Kasumi-1 (cell line): ENCODE measurements at regions not wholly inside any gene's neighbourhood (a gene's known extent, or its start where the extent isn't known, plus 50 kb on each side); places are given as distances from the start of the nearest gene placed in this dataset.

Experiments
- DNase-seq, 2 experiments: peaks; one replicate each; lab custom pipeline; 2025; lab: John Stamatoyannopoulos, UW

GRCh38 chr3:157718800-157719199 lies 215.6 kb upstream of the VEPH1 start:
- no peak for DNase-seq

GRCh38 chr3:157713101-157713500 lies 209.9 kb upstream of the VEPH1 start:
- DNase-seq: no peak

- DNase-seq: no peak
Measured at GRCh38 chr3:157705258-157705657, 202.0 kb upstream of the VEPH1 start.

- DNase-seq: peak in 1 of 2 experiments; percentile 2
Measured at GRCh38 chr3:157700405-157700804, 197.2 kb upstream of the VEPH1 start.

GRCh38 chr3:157695586-157695985 lies 192.4 kb upstream of the VEPH1 start:
- no peak for DNase-seq

- DNase-seq: no peak
Measured at GRCh38 chr3:157695103-157695502, 191.9 kb upstream of the VEPH1 start.

- no peak for DNase-seq
Measured at GRCh38 chr3:157693762-157694161, 190.5 kb upstream of the VEPH1 start.

- DNase-seq: no peak
Measured at GRCh38 chr3:157692468-157692867, 189.3 kb upstream of the VEPH1 start.

- DNase-seq: no peak
Measured at GRCh38 chr3:157683668-157684067, 180.5 kb upstream of the VEPH1 start.

- DNase-seq: no peak
Measured at GRCh38 chr3:157672061-157672460, 168.8 kb upstream of the VEPH1 start.

- DNase-seq: no peak
Measured at GRCh38 chr3:157671656-157672055, 168.4 kb upstream of the VEPH1 start.

- DNase-seq: no peak
Measured at GRCh38 chr3:157669416-157669815, 166.2 kb upstream of the VEPH1 start.

- peak; percentile 20 to 46 for DNase-seq
Measured at GRCh38 chr3:157667493-157667892, 164.3 kb upstream of the VEPH1 start.

GRCh38 chr3:157662171-157662570 lies 159.0 kb upstream of the VEPH1 start:
- no peak for DNase-seq

- DNase-seq: no peak
Measured at GRCh38 chr3:157660847-157661246, 157.6 kb upstream of the VEPH1 start.

- DNase-seq: no peak
Measured at GRCh38 chr3:157652366-157652765, 149.2 kb upstream of the VEPH1 start.

GRCh38 chr3:157650699-157651098 lies 147.5 kb upstream of the VEPH1 start:
- DNase-seq: no peak

- no peak for DNase-seq
Measured at GRCh38 chr3:157650172-157650571, 147.0 kb upstream of the VEPH1 start.

- no peak for DNase-seq
Measured at GRCh38 chr3:157649511-157649910, 146.3 kb upstream of the VEPH1 start.

GRCh38 chr3:157647820-157648219 lies 144.6 kb upstream of the VEPH1 start:
- DNase-seq: no peak

- DNase-seq: no peak
Measured at GRCh38 chr3:157639756-157640426, 136.7 kb upstream of the VEPH1 start.

GRCh38 chr3:157637866-157638265 lies 134.7 kb upstream of the VEPH1 start:
- DNase-seq: no peak

- no peak for DNase-seq
Measured at GRCh38 chr3:157633241-157633640, 130.0 kb upstream of the VEPH1 start.

GRCh38 chr3:157632075-157632474 lies 128.9 kb upstream of the VEPH1 start:
- no peak for DNase-seq
